A172 (cell line): ENCODE measurements at regions not wholly inside any gene's neighbourhood (a gene's known extent, or its start where the extent isn't known, plus 50 kb on each side); places are given as distances from the start of the nearest gene placed in this dataset.
A peak's percentile ranks its signal among the peaks of the same experiment; 100 is the strongest.

Source experiments
- DNase-seq: peaks from one replicate; pipeline ENCODE4 v3.0.0-alpha.2; 2015; ENCODE audit warnings: low spot score

GRCh38 chr6:113599444-113599843 lies 257.7 kb upstream of the MARCKS start:
- DNase-seq: peak; percentile 20

- DNase-seq: no peak
Observed at GRCh38 chr6:113600551-113601339, 256.4 kb upstream of the MARCKS start.

- DNase-seq: no peak
Observed at GRCh38 chr6:113607821-113608545, 249.2 kb upstream of the MARCKS start.

GRCh38 chr6:113610377-113610988 lies 246.7 kb upstream of the MARCKS start:
- DNase-seq: no peak

GRCh38 chr6:113616701-113617274 lies 240.4 kb upstream of the MARCKS start:
- DNase-seq: no peak

GRCh38 chr6:113619077-113619476 lies 238.1 kb upstream of the MARCKS start:
- DNase-seq: no peak

- no peak for DNase-seq
Observed at GRCh38 chr6:113620386-113620785, 236.8 kb upstream of the MARCKS start.

GRCh38 chr6:113622254-113622653 lies 234.9 kb upstream of the MARCKS start:
- DNase-seq: no peak

GRCh38 chr6:113623129-113623528 lies 234.0 kb upstream of the MARCKS start:
- DNase-seq: no peak

GRCh38 chr6:113625850-113626249 lies 231.3 kb upstream of the MARCKS start:
- DNase-seq: no peak

- DNase-seq: no peak
Observed at GRCh38 chr6:113626475-113626874, 230.7 kb upstream of the MARCKS start.

GRCh38 chr6:113627480-113627879 lies 229.7 kb upstream of the MARCKS start:
- DNase-seq: no peak

- DNase-seq: no peak
Observed at GRCh38 chr6:113629256-113629655, 227.9 kb upstream of the MARCKS start.

- no peak for DNase-seq
Observed at GRCh38 chr6:113629975-113630737, 227.0 kb upstream of the MARCKS start.

GRCh38 chr6:113630738-113631535 lies 226.2 kb upstream of the MARCKS start:
- peak; percentile 40 for DNase-seq

- DNase-seq: no peak
Observed at GRCh38 chr6:113631666-113632065, 225.5 kb upstream of the MARCKS start.

- peak; percentile 88 for DNase-seq
Observed at GRCh38 chr6:113632220-113632864, 224.8 kb upstream of the MARCKS start.

- DNase-seq: no peak
Observed at GRCh38 chr6:113633638-113634037, 223.5 kb upstream of the MARCKS start.

GRCh38 chr6:113634352-113635163 lies 222.6 kb upstream of the MARCKS start:
- peak; percentile 40 for DNase-seq
